HFFc6 (cell line): ENCODE measurements at regions not wholly inside any gene's neighbourhood (a gene's known extent, or its start where the extent isn't known, plus 50 kb on each side); places are given as distances from the start of the nearest gene placed in this dataset.

Experiments
- DNase-seq: peaks from one replicate; pipeline ENCODE4 v3.0.0-alpha.2; 2018
- H3K27ac Mint-ChIP-seq: 2 replicates; pipeline ENCODE4 v1.8.0; 2020; ENCODE audit warnings: mild to moderate bottlenecking, mixed read lengths
- H3K27me3 Mint-ChIP-seq: 2 replicates; pipeline ENCODE4 v1.8.0; 2021; ENCODE audit warnings: mild to moderate bottlenecking, moderate library complexity, mixed read lengths; ENCODE audit not compliant: insufficient read depth
- H3K36me3 Mint-ChIP-seq: 2 replicates; pipeline ENCODE4 v1.8.0; 2021; ENCODE audit warnings: low read depth, mixed read lengths
- H3K4me1 Mint-ChIP-seq: 2 replicates; pipeline ENCODE4 v1.8.0; 2020; ENCODE audit warnings: low read depth, mixed read lengths
- H3K4me3 Mint-ChIP-seq: 2 replicates; pipeline ENCODE4 v1.8.0; 2020; ENCODE audit warnings: mild to moderate bottlenecking, moderate library complexity, mixed read lengths
- H3K9me3 Mint-ChIP-seq: 2 replicates; pipeline ENCODE4 v1.8.0; 2020; ENCODE audit warnings: mild to moderate bottlenecking, mixed read lengths
- TF ChIP-seq, protein P1 (sequence below): fragments of 200-600 bp; sonication (generic); IDR thresholded peaks from 2 replicates; pipeline ENCODE4 v1.5.0; 2021; ENCODE audit warnings: antibody characterized with exemption, mild to moderate bottlenecking

DNA sequence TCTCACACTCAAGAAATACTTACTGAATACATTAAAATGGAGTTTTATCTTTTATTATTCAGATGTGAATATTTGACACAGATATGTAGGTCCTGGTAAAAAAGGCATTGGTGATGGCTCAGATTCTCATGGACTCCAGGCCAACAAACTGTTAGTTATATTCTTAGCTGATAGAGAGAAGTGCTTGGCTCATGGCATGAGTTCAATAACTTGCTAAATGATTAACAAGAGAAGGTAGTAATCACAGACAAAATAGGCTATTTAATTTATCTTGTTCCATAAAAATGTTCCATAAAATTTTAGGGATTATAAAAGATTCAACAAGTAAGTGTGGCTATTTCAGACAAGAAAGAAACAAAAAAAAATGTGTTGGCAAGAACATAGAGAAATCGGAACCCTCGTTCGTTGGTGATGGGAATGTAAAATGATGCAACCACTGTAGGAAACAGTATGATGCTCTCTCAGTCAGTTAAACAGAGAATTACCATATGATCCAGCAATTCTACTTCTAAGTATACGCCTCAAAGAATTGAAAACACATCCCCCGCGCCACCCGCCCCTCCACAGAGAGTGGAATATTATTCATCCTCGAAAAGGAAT is 737.8 kb upstream of the ADAMTS5 start:
- Mint-ChIP-seq H3K27me3 (peaks cover 4% of the 10 kb centered on the region; the same call in 1 of the 2 replicates), H3K4me1 (peaks cover 17% of the 10 kb centered on the region), H3K9me3 (no peaks in the 10 kb centered on the region), H3K4me3 (no peak overlapping the region), H3K27ac (no peak overlapping the region), H3K36me3 (peaks cover 9% of the 10 kb centered on the region; the same call in 1 of the 2 replicates)
- no peak for DNase-seq
- TF ChIP-seq, protein P1, sequence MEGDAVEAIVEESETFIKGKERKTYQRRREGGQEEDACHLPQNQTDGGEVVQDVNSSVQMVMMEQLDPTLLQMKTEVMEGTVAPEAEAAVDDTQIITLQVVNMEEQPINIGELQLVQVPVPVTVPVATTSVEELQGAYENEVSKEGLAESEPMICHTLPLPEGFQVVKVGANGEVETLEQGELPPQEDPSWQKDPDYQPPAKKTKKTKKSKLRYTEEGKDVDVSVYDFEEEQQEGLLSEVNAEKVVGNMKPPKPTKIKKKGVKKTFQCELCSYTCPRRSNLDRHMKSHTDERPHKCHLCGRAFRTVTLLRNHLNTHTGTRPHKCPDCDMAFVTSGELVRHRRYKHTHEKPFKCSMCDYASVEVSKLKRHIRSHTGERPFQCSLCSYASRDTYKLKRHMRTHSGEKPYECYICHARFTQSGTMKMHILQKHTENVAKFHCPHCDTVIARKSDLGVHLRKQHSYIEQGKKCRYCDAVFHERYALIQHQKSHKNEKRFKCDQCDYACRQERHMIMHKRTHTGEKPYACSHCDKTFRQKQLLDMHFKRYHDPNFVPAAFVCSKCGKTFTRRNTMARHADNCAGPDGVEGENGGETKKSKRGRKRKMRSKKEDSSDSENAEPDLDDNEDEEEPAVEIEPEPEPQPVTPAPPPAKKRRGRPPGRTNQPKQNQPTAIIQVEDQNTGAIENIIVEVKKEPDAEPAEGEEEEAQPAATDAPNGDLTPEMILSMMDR: no peak

DNA sequence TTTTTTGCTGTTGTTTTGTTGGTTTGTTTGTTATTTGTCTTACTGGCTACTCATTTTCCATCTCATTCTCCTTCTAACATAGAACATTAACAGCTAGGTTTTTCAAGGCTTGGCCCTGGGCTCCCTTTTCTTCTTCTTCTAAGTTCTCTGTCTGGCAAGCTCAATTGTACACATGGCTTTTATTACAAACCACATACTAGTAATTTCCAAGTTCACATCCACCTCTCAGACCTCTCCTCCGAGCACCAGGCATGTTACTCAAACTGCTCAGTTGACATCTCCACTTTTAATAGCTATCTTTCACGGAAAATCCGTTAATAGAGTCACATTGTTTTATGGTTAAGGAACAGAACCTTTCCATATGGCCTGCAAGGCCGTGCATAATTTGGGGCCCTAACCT is 736.9 kb upstream of the ADAMTS5 start:
- H3K27ac Mint-ChIP-seq: no peak overlapping the region
- TF ChIP-seq, protein P1: no peak
- peaks cover 9% of the 10 kb centered on the region; the same call in 1 of the 2 replicates for H3K36me3 Mint-ChIP-seq
- peaks cover 17% of the 10 kb centered on the region for H3K4me1 Mint-ChIP-seq
- H3K9me3 Mint-ChIP-seq: no peaks in the 10 kb centered on the region
- DNase-seq: no peak
- H3K27me3 Mint-ChIP-seq: peaks cover 4% of the 10 kb centered on the region
- no peak overlapping the region for H3K4me3 Mint-ChIP-seq

DNA sequence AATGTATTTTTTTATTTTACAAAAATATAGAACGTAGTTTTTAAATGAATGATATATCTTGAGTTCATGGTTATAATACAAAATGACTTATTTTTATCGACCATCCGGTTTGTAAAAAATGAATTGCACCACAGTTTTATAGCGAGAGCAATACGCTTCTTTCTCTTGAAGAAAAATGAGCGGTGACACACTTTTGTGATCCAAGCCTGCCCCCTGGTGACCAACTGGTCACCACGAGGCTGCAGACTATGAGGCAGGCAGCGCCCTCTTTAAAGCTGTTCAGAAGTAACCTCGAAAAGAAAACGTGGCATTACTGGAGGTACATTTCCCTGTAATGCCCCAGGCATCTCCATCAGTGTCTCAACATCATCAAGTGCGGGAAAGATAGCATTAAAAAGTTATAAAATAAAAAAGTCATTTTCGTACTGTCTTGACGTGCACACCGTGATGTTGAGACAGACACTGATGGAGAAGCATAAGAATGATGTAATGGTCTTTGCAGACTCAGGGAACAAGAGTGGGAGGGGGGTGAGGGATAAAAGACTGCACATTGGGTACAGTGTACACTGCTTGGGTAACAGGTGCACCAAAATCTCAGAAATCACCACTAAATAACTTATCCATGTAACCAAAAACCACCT is 734.2 kb upstream of the ADAMTS5 start:
- Mint-ChIP-seq H3K4me3 (no peak overlapping the region), H3K27me3 (peaks cover 2% of the 10 kb centered on the region; the same call in 1 of the 2 replicates), H3K36me3 (peaks cover 4% of the 10 kb centered on the region; the same call in 1 of the 2 replicates), H3K27ac (no peak overlapping the region), H3K4me1 (peaks cover 17% of the 10 kb centered on the region), H3K9me3 (no peaks in the 10 kb centered on the region)
- DNase-seq: peak; percentile 71
- TF ChIP-seq, protein P1: peak; percentile 98

DNA sequence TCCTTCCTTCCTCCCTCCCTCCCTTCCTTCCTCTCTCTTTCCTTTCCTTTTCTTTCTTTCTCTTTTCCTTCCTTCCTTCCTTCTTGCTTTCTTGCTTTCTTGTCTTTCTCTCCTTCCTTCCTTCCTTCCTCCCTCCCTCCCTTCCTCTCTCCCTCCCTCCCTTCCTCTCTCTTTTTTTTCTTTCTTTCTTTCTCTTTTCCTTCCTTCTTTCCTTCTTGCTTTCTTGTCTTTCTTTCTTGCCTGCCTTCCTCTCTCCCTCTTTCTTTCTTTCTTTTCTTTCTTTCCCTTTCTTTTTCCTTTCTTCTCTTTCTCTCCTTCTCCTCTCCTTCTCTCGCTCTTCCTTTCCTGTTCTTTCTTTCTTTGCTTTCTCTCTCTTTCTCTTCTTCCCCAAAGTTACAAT is 728.4 kb upstream of the ADAMTS5 start:
- Mint-ChIP-seq H3K4me3 (no peak overlapping the region), H3K36me3 (no peaks in the 10 kb centered on the region), H3K27ac (no peak overlapping the region; the same call in 1 of the 2 replicates), H3K27me3 (no peaks in the 10 kb centered on the region; the same call in 1 of the 2 replicates), H3K4me1 (peaks cover 40% of the 10 kb centered on the region), H3K9me3 (no peaks in the 10 kb centered on the region)
- TF ChIP-seq, protein P1: no peak
- no peak for DNase-seq

DNA sequence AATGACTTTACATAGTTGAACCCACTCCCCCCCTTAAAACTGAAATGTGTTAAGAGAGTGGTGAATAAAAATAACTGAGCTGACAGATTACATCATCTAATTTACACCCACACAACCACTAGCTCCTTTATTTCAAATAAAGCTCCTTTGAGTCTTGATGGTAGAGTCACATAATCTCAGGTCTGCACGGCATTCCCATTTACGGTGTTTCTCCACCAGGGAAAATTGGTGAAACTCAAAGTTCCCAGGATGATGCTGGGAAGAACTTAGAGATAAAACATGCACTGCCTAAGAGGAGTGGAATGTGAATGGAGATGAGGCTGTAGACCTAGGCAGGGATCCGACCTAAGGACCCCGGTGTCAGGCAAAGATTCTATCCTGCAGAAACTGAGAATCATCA is 727.8 kb upstream of the ADAMTS5 start:
- TF ChIP-seq, protein P1: no peak; the same call in 1 of the 2 replicates
- Mint-ChIP-seq H3K27ac (no peak overlapping the region), H3K4me1 (peaks cover 40% of the 10 kb centered on the region), H3K4me3 (no peak overlapping the region), H3K36me3 (no peaks in the 10 kb centered on the region; the same call in 1 of the 2 replicates), H3K27me3 (no peaks in the 10 kb centered on the region; the same call in 1 of the 2 replicates), H3K9me3 (no peaks in the 10 kb centered on the region)
- DNase-seq: no peak
